GM23338 (cell line): ENCODE measurements at regions not wholly inside any gene's neighbourhood (a gene's known extent, or its start where the extent isn't known, plus 50 kb on each side); places are given as distances from the start of the nearest gene placed in this dataset.

Experiments
- ATAC-seq: fragments of 200-7000 bp; cut with Tn5 transposase; 3 replicates; pipeline ENCODE4 v1.9.1; 2020
- DNase-seq: peaks from one replicate; pipeline ENCODE4 v3.0.0-alpha.2; 2015; ENCODE audit warnings: low spot score
- H2AFZ ChIP-seq: fragments of 200-600 bp; sonication (generic); 2 replicates; pipeline ENCODE4 v1.8.0; 2016; ENCODE audit warnings: antibody characterized with exemption, mild to moderate bottlenecking, moderate library complexity
- H3F3A ChIP-seq: fragments of 200-600 bp; sonication (generic); replicated peaks from 2 replicates; pipeline ENCODE4 v1.8.0; 2017; ENCODE audit warnings: antibody characterized with exemption, mixed run types, low read depth
- H3K27ac ChIP-seq: fragments of 200-600 bp; sonication (generic); 2 replicates; pipeline ENCODE4 v1.6.1; 2016; ENCODE audit warnings: low read depth
- H3K27me3 ChIP-seq: fragments of 200-600 bp; sonication (generic); 2 replicates; pipeline ENCODE4 v1.8.0; 2016; ENCODE audit warnings: mild to moderate bottlenecking, mixed run types, moderate library complexity; ENCODE audit not compliant: insufficient read depth
- H3K36me3 ChIP-seq: fragments of 200-600 bp; sonication (generic); 2 replicates; pipeline ENCODE4 v1.8.0; 2016; ENCODE audit warnings: mild to moderate bottlenecking; ENCODE audit not compliant: insufficient read depth
- H3K4me1 ChIP-seq: fragments of 200-600 bp; sonication (generic); 2 replicates; pipeline ENCODE4 v1.8.0; 2016; ENCODE audit warnings: mild to moderate bottlenecking, moderate library complexity; ENCODE audit not compliant: insufficient read depth
- H3K4me2 ChIP-seq: fragments of 200-600 bp; sonication (generic); 2 replicates; pipeline ENCODE4 v1.7.1; 2017; ENCODE audit warnings: mixed run types
- H3K4me3 ChIP-seq: fragments of 200-600 bp; sonication (generic); 2 replicates; pipeline ENCODE4 v1.6.1; 2016; ENCODE audit warnings: mixed run types
- H3K79me2 ChIP-seq: fragments of 200-600 bp; sonication (generic); replicated peaks from 2 replicates; pipeline ENCODE4 v1.8.0; 2017; ENCODE audit warnings: mild to moderate bottlenecking; ENCODE audit not compliant: insufficient read depth
- H3K9me2 ChIP-seq: fragments of 200-600 bp; sonication (generic); 2 replicates; pipeline ENCODE4 v1.8.0; 2017; ENCODE audit not compliant: insufficient read depth
- H4K20me1 ChIP-seq: fragments of 200-600 bp; sonication (generic); replicated peaks from 2 replicates; pipeline ENCODE4 v1.8.0; 2017; ENCODE audit warnings: mild to moderate bottlenecking; ENCODE audit not compliant: insufficient read depth
- H3K27ac Mint-ChIP-seq: 2 replicates; pipeline ENCODE4 v1.8.0; 2020; ENCODE audit warnings: inconsistent platforms, mild to moderate bottlenecking, moderate library complexity, mixed read lengths
- H3K27me3 Mint-ChIP-seq: 3 replicates; pipeline ENCODE4 v1.8.0; 2022; ENCODE audit warnings: low read depth, mild to moderate bottlenecking, moderate library complexity, mixed read lengths, inconsistent platforms; ENCODE audit not compliant: insufficient read depth, poor library complexity
- H3K36me3 Mint-ChIP-seq: 3 replicates; pipeline ENCODE4 v1.8.0; 2021; ENCODE audit warnings: low read depth, mild to moderate bottlenecking, inconsistent platforms, moderate library complexity, mixed read lengths
- H3K4me1 Mint-ChIP-seq: 3 replicates; pipeline ENCODE4 v1.8.0; 2020; ENCODE audit warnings: mild to moderate bottlenecking, inconsistent platforms, mixed read lengths
- H3K4me3 Mint-ChIP-seq: 3 replicates; pipeline ENCODE4 v1.8.0; 2021; ENCODE audit warnings: moderate library complexity, mild to moderate bottlenecking, inconsistent platforms, mixed read lengths
- H3K9me3 Mint-ChIP-seq: 3 replicates; pipeline ENCODE4 v1.8.0; 2020; ENCODE audit warnings: moderate library complexity, mild to moderate bottlenecking, inconsistent platforms, mixed read lengths
- CREB1 ChIP-seq: fragments of 250-450 bp; sonication (Bioruptor Pico); IDR thresholded peaks from 2 replicates; pipeline ENCODE4 v1.5.0; 2020; ENCODE audit warnings: low read depth, mild to moderate bottlenecking, moderate library complexity
- CTCF ChIP-seq, 2 experiments: fragments of 200-600 bp in 1 of 2; sonication (generic) in 1 of 2; conservative IDR thresholded peaks; 2 replicates each; pipeline versions ENCODE4 v1.5.1 to v1.6.1; 2016 to 2017; ENCODE audit warnings: antibody characterized with exemption in 2 of 2, low read depth in 2 of 2, mild to moderate bottlenecking in 2 of 2, moderate library complexity in 1 of 2
- EZH2 ChIP-seq: fragments of 200-600 bp; sonication (generic); IDR thresholded peaks from one replicate; pipeline ENCODE4 v1.8.0; 2017; ENCODE audit warnings: antibody characterized with exemption, mild to moderate bottlenecking, low read depth; ENCODE audit not compliant: unreplicated experiment
- JUNB ChIP-seq: IDR thresholded peaks from one replicate; pipeline ENCODE4 v1.6.1; 2016; ENCODE audit warnings: antibody characterized with exemption; ENCODE audit not compliant: unreplicated experiment
- NANOG ChIP-seq: IDR thresholded peaks from 2 replicates; pipeline ENCODE4 v1.6.1; 2016; ENCODE audit warnings: antibody characterized with exemption, borderline replicate concordance
- POLR2AphosphoS5 ChIP-seq: IDR thresholded peaks from 2 replicates; pipeline ENCODE4 v1.6.1; 2016; ENCODE audit warnings: antibody characterized with exemption, low read depth
- STAT1 ChIP-seq: IDR thresholded peaks from one replicate; pipeline ENCODE4 v1.6.1; 2016; ENCODE audit warnings: antibody characterized with exemption; ENCODE audit not compliant: unreplicated experiment
- ZNF331 ChIP-seq: fragments of 250-450 bp; sonication (Bioruptor Pico); IDR thresholded peaks from 2 replicates; pipeline ENCODE4 v1.5.0; 2020; ENCODE audit warnings: low read depth, mild to moderate bottlenecking, moderate library complexity
- TF ChIP-seq, protein P1 (sequence below): fragments of 250-450 bp; sonication (Bioruptor Pico); IDR thresholded peaks from 2 replicates; pipeline ENCODE4 v1.5.0; 2020; ENCODE audit warnings: mild to moderate bottlenecking, moderate library complexity

GRCh38 chr16:64866021-64866420 lies 255.8 kb downstream of the CDH11 start (continued):
- no peak for TF ChIP-seq CREB1 (CRISPR knock-in tag)
- no peak for TF ChIP-seq EZH2
- no peak for TF ChIP-seq JUNB
- no peak for TF ChIP-seq STAT1
- TF ChIP-seq NANOG = no peak

- no peaks in the 10 kb centered on the region for H3K27me3 Mint-ChIP-seq
- no peak overlapping the region for H3K27ac ChIP-seq
These were observed 256.7 kb downstream of the CDH11 start for GRCh38 chr16:64865069-64865696.

More at GRCh38 chr16:64865069-64865696, 256.7 kb downstream of the CDH11 start:
- no peaks in the 10 kb centered on the region for H4K20me1 ChIP-seq
- H3F3A ChIP-seq = no peaks in the 10 kb centered on the region
- ATAC-seq (no peak), DNase-seq (no peak)
- H3K9me2 ChIP-seq = no peaks in the 10 kb centered on the region
- no peak overlapping the region for H3K4me2 ChIP-seq
- H3K27me3 ChIP-seq = no peaks in the 10 kb centered on the region
- Mint-ChIP-seq H3K4me3 (no peak overlapping the region), H3K4me1 (peaks cover 3% of the 10 kb centered on the region; the same call in 1 of the 3 replicates), H3K27ac (no peak overlapping the region), H3K36me3 (no peaks in the 10 kb centered on the region), H3K9me3 (no peaks in the 10 kb centered on the region)
- no peak overlapping the region for H3K4me3 ChIP-seq
- no peak overlapping the region for H2AFZ ChIP-seq
- TF ChIP-seq POLR2AphosphoS5 = no peak
- TF ChIP-seq CTCF (conservative IDR thresholded peaks at IDR 0.05; ENCODE audit: low read depth in 2 of 2) = no peak
- TF ChIP-seq NANOG = no peak
- TF ChIP-seq EZH2 = no peak
- TF ChIP-seq, protein P1, sequence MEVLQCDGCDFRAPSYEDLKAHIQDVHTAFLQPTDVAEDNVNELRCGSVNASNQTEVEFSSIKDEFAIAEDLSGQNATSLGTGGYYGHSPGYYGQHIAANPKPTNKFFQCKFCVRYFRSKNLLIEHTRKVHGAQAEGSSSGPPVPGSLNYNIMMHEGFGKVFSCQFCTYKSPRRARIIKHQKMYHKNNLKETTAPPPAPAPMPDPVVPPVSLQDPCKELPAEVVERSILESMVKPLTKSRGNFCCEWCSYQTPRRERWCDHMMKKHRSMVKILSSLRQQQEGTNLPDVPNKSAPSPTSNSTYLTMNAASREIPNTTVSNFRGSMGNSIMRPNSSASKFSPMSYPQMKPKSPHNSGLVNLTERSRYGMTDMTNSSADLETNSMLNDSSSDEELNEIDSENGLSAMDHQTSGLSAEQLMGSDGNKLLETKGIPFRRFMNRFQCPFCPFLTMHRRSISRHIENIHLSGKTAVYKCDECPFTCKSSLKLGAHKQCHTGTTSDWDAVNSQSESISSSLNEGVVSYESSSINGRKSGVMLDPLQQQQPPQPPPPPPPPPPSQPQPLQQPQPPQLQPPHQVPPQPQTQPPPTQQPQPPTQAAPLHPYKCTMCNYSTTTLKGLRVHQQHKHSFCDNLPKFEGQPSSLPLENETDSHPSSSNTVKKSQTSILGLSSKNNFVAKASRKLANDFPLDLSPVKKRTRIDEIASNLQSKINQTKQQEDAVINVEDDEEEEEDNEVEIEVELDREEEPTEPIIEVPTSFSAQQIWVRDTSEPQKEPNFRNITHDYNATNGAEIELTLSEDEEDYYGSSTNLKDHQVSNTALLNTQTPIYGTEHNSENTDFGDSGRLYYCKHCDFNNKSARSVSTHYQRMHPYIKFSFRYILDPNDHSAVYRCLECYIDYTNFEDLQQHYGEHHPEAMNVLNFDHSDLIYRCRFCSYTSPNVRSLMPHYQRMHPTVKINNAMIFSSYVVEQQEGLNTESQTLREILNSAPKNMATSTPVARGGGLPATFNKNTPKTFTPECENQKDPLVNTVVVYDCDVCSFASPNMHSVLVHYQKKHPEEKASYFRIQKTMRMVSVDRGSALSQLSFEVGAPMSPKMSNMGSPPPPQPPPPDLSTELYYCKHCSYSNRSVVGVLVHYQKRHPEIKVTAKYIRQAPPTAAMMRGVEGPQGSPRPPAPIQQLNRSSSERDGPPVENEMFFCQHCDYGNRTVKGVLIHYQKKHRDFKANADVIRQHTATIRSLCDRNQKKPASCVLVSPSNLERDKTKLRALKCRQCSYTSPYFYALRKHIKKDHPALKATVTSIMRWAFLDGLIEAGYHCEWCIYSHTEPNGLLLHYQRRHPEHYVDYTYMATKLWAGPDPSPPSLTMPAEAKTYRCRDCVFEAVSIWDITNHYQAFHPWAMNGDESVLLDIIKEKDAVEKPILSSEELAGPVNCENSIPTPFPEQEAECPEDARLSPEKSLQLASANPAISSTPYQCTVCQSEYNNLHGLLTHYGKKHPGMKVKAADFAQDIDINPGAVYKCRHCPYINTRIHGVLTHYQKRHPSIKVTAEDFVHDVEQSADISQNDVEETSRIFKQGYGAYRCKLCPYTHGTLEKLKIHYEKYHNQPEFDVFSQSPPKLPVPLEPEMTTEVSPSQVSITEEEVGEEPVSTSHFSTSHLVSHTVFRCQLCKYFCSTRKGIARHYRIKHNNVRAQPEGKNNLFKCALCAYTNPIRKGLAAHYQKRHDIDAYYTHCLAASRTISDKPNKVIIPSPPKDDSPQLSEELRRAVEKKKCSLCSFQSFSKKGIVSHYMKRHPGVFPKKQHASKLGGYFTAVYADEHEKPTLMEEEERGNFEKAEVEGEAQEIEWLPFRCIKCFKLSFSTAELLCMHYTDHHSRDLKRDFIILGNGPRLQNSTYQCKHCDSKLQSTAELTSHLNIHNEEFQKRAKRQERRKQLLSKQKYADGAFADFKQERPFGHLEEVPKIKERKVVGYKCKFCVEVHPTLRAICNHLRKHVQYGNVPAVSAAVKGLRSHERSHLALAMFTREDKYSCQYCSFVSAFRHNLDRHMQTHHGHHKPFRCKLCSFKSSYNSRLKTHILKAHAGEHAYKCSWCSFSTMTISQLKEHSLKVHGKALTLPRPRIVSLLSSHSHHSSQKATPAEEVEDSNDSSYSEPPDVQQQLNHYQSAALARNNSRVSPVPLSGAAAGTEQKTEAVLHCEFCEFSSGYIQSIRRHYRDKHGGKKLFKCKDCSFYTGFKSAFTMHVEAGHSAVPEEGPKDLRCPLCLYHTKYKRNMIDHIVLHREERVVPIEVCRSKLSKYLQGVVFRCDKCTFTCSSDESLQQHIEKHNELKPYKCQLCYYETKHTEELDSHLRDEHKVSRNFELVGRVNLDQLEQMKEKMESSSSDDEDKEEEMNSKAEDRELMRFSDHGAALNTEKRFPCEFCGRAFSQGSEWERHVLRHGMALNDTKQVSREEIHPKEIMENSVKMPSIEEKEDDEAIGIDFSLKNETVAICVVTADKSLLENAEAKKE (CRISPR knock-in tag) = no peak
- no peak for TF ChIP-seq ZNF331 (CRISPR knock-in tag)
- TF ChIP-seq STAT1 = no peak
- no peaks in the 10 kb centered on the region for H3K4me1 ChIP-seq
- no peaks in the 10 kb centered on the region for H3K36me3 ChIP-seq
- H3K79me2 ChIP-seq = no peaks in the 10 kb centered on the region
